GM12878 (cell line): ENCODE measurements at regions not wholly inside any gene's neighbourhood (a gene's known extent, or its start where the extent isn't known, plus 50 kb on each side); places are given as distances from the start of the nearest gene placed in this dataset.

Experiments used
- ATAC-seq: fragments of 200-7000 bp; cut with Tn5 transposase; 3 replicates; pipeline ENCODE4 v1.9.1; 2020; ENCODE audit warnings: mild to moderate bottlenecking, moderate library complexity
- BruUV-seq: library from RNA; stranded (reverse); fragments of 400-500 nt; replicated peaks from 2 replicates; lab custom pipeline; 2021; lab: Mats Ljungman, UMichigan
- CTCF ChIA-PET: fragments of 300-600 bp; sonication (Branson Sonifier 250); formaldehyde crosslinking; extraction: SDS; loops from one replicate; lab custom pipeline; 2021; ENCODE audit warnings: inconsistent platforms; lab: Yijun Ruan, JAX
- POLR2A ChIA-PET: fragments of 350-600 bp; formaldehyde crosslinking; extraction: SDS; loops from one replicate; lab custom pipeline; 2021; ENCODE audit warnings: inconsistent platforms; lab: Charles Lee
- RAD21 ChIA-PET: fragments of 300-600 bp; sonication (Branson Sonifier 250); formaldehyde crosslinking; loops from one replicate; lab custom pipeline; 2023; ENCODE audit warnings: antibody characterized with exemption; ENCODE audit not compliant: unreplicated experiment; lab: Charles Lee
- SMC1A ChIA-PET: fragments of 300-600 bp; sonication (Branson Sonifier 250); formaldehyde crosslinking; loops from one replicate; lab custom pipeline; 2023; ENCODE audit not compliant: unreplicated experiment, uncharacterized antibody; lab: Charles Lee
- DNase-seq: peaks from one replicate; pipeline ENCODE4 v3.0.0-alpha.2; 2011; ENCODE audit warnings: low read depth, low spot score
- FAIRE-seq: peaks from 3 replicates; lab custom pipeline; 2011; peaks lifted over from hg19 to GRCh38; lab: Jason Lieb, UNC
- H2AFZ ChIP-seq: 2 replicates; pipeline ENCODE4 v1.6.0; 2011; ENCODE audit warnings: low read depth, low read length, control low read depth; ENCODE audit not compliant: control insufficient read depth
- H3K27ac ChIP-seq: 2 replicates; pipeline ENCODE4 v1.5.1; 2011; ENCODE audit warnings: control low read depth; ENCODE audit not compliant: control insufficient read depth, insufficient read depth
- H3K27me3 ChIP-seq, 2 experiments: replicated peaks in 1 of 2; 2 replicates each; pipeline versions ENCODE4 v1.6.0 to v1.6.1; 2011; ENCODE audit warnings: low read length in 1 of 2; ENCODE audit not compliant: control insufficient read depth in 2 of 2, insufficient read depth in 2 of 2
- H3K36me3 ChIP-seq, 2 experiments: 2 replicates each; pipeline ENCODE4 v1.5.1; 2011; ENCODE audit warnings: low read length in 1 of 2; ENCODE audit not compliant: control insufficient read depth in 2 of 2, insufficient read depth in 2 of 2
- H3K4me1 ChIP-seq: 2 replicates; pipeline ENCODE4 v1.6.1; 2011; ENCODE audit warnings: mild to moderate bottlenecking, low read length, moderate library complexity, mixed read lengths; ENCODE audit not compliant: control insufficient read depth, insufficient read depth
- H3K4me2 ChIP-seq: 2 replicates; pipeline ENCODE4 v1.6.0; 2011; ENCODE audit warnings: control low read depth; ENCODE audit not compliant: control insufficient read depth, insufficient read depth
- H3K4me3 ChIP-seq: fragments of 200-600 bp; sonication (generic); 2 replicates; pipeline ENCODE4 v1.5.1; 2016
- H3K79me2 ChIP-seq: 2 replicates; pipeline ENCODE4 v1.6.0; 2011; ENCODE audit warnings: low read length; ENCODE audit not compliant: control insufficient read depth, insufficient read depth
- H3K9ac ChIP-seq: 2 replicates; pipeline ENCODE4 v1.8.0; 2011; ENCODE audit warnings: low read length, control low read depth, mixed read lengths; ENCODE audit not compliant: control insufficient read depth, insufficient read depth
- H3K9me3 ChIP-seq: replicated peaks from 3 replicates; pipeline ENCODE4 v1.5.1; 2011; ENCODE audit warnings: mild to moderate bottlenecking, low read length; ENCODE audit not compliant: control insufficient read depth, insufficient read depth
- H4K20me1 ChIP-seq: 2 replicates; pipeline ENCODE4 v1.6.0; 2011; ENCODE audit not compliant: control insufficient read depth, insufficient read depth
- BCL3 ChIP-seq: IDR thresholded peaks from 2 replicates; pipeline ENCODE4 v1.6.1; 2011; ENCODE audit warnings: borderline replicate concordance, low read depth, mild to moderate bottlenecking, moderate library complexity, low read length; ENCODE audit not compliant: insufficient read depth, poor library complexity, severe bottlenecking
- KAT2A ChIP-seq: conservative IDR thresholded peaks from 2 replicates; pipeline ENCODE4 v1.6.1; 2011; ENCODE audit warnings: low read depth, low read length; ENCODE audit not compliant: control insufficient read depth
- LARP7 ChIP-seq: fragments of 450-650 bp; IDR thresholded peaks from 2 replicates; pipeline ENCODE4 v1.6.1; 2017; ENCODE audit warnings: mild to moderate bottlenecking
- RFX5 ChIP-seq: IDR thresholded peaks from 2 replicates; pipeline ENCODE4 v1.6.1; 2011; ENCODE audit warnings: low read depth, low read length, improper control_type of control experiment
- TCF3 ChIP-seq: IDR thresholded peaks from 2 replicates; pipeline ENCODE4 v1.6.1; 2012; ENCODE audit warnings: low read depth, mild to moderate bottlenecking, low read length, borderline replicate concordance; ENCODE audit not compliant: insufficient read depth
- ZBTB33 ChIP-seq: fragments of 450-650 bp; IDR thresholded peaks from 2 replicates; pipeline ENCODE4 v1.6.1; 2017; ENCODE audit warnings: mild to moderate bottlenecking
- ZNF24 ChIP-seq: fragments of 450-650 bp; IDR thresholded peaks from 2 replicates; pipeline ENCODE4 v1.6.1; 2017; ENCODE audit warnings: antibody characterized with exemption, mild to moderate bottlenecking
- ZNF622 ChIP-seq: fragments of 450-650 bp; IDR thresholded peaks from 2 replicates; pipeline ENCODE4 v1.6.1; 2017; ENCODE audit warnings: mild to moderate bottlenecking, inconsistent platforms
- WGBS: methylation state at CpG from one replicate; pipeline ENCODE4 v1.1.6; 2016; ENCODE audit warnings: low lambda C conversion rate; ENCODE audit not compliant: insufficient replicate concordance, insufficient coverage; ENCODE audit errors: missing lambda C conversion rate; 5-methylcytosine and 5-hydroxymethylcytosine counted together
- in situ Hi-C: fragments of 300-500 bp; cut with MboI; formaldehyde crosslinking; loops from 9 replicates; pipeline ENCODE4 v1.14.3; 2018; ENCODE audit warnings: mixed read lengths
- intact Hi-C: fragments of 100-400 bp; cut with micrococcal nuclease; formaldehyde crosslinking; loops from one replicate; pipeline ENCODE4 v1.14.2; 2022; ENCODE audit not compliant: unreplicated experiment

GRCh38 chr7:47678641-47679380 lies 96.9 kb upstream of the TNS3 start (continued):
- no peak for TF ChIP-seq ZNF24
- TF ChIP-seq ZBTB33: no peak
- TF ChIP-seq LARP7: no peak
- no peak for TF ChIP-seq RFX5
- no peak for TF ChIP-seq TCF3

GRCh38 chr7:47677664-47678063 lies 95.8 kb upstream of the TNS3 start:
- CTCF ChIA-PET: interaction anchor here (0.9 kb wide), 1 partner anchor 15 kb away, joined by 3 read pairs; no protein-coding TSS in a partner anchor

More at GRCh38 chr7:47677664-47678063, 95.8 kb upstream of the TNS3 start:
- WGBS: 96% methylated on average over 1 of the region's 1 CpG
- H3K27me3 ChIP-seq: no peaks in the 10 kb centered on the region
- ChIA-PET RAD21 (no interaction called here), SMC1A (no interaction called here), POLR2A (no interaction called here)
- H2AFZ ChIP-seq: no peak overlapping the region
- ATAC-seq: no peak
- in situ Hi-C loops: no loop called here
- H3K9ac ChIP-seq: no peak overlapping the region
- no peaks in the 10 kb centered on the region for H3K79me2 ChIP-seq
- no peaks in the 10 kb centered on the region for H3K9me3 ChIP-seq
- H3K27ac ChIP-seq: no peak overlapping the region
- no peak overlapping the region for H3K4me3 ChIP-seq
- FAIRE-seq: no peak
- no peak for DNase-seq
- no peaks in the 10 kb centered on the region for H3K4me1 ChIP-seq
- TF ChIP-seq BCL3 (no peak), KAT2A (no peak), ZNF622 (no peak)
- intact Hi-C loops: no loop called here
- H4K20me1 ChIP-seq: no peaks in the 10 kb centered on the region
- H3K36me3 ChIP-seq: no peaks in the 10 kb centered on the region
- no TSS peak for BruUV-seq
- H3K4me2 ChIP-seq: no peak overlapping the region
